Kidney epithelial cell (primary cell): ENCODE measurements at regions not wholly inside any gene's neighbourhood (a gene's known extent, or its start where the extent isn't known, plus 50 kb on each side); places are given as distances from the start of the nearest gene placed in this dataset.

Experiments
- DNase-seq: peaks from one replicate; pipeline ENCODE4 v3.0.0-alpha.2; 2010; ENCODE audit warnings: low read depth
- H3K27me3 ChIP-seq: 2 replicates; pipeline ENCODE4 v1.6.0; 2011; ENCODE audit warnings: low read length; ENCODE audit not compliant: control insufficient read depth, insufficient read depth
- H3K36me3 ChIP-seq: 2 replicates; pipeline ENCODE4 v1.5.1; 2011; ENCODE audit warnings: low read length; ENCODE audit not compliant: control insufficient read depth, insufficient read depth
- H3K4me3 ChIP-seq: 2 replicates; pipeline ENCODE4 v1.5.1; 2011; ENCODE audit warnings: low read depth, mild to moderate bottlenecking, control low read depth, low read length
- CTCF ChIP-seq: IDR thresholded peaks from 2 replicates; pipeline ENCODE4 v1.5.1; 2011; ENCODE audit warnings: mild to moderate bottlenecking, moderate library complexity, low read length, control low read depth, inconsistent platforms; ENCODE audit not compliant: insufficient read depth, poor library complexity, severe bottlenecking

GRCh38 chr3:82085851-82086475 is 324.5 kb upstream of the GBE1 start:
- no peak overlapping the region for H3K4me3 ChIP-seq
- no peak for DNase-seq
- no peak for TF ChIP-seq CTCF
- H3K27me3 ChIP-seq = no peaks in the 10 kb centered on the region
- no peaks in the 10 kb centered on the region for H3K36me3 ChIP-seq

GRCh38 chr3:82085356-82085755 is 323.9 kb upstream of the GBE1 start:
- DNase-seq = no peak
- no peaks in the 10 kb centered on the region for H3K36me3 ChIP-seq
- no peak for TF ChIP-seq CTCF

GRCh38 chr3:82084824-82085223 is 323.4 kb upstream of the GBE1 start:
- Histone ChIP-seq H3K4me3 (no peak overlapping the region), H3K27me3 (no peaks in the 10 kb centered on the region), H3K36me3 (no peaks in the 10 kb centered on the region)
- TF ChIP-seq CTCF = no peak
- no peak for DNase-seq

More at GRCh38 chr3:82085356-82085755, 323.9 kb upstream of the GBE1 start:
- no peaks in the 10 kb centered on the region for H3K27me3 ChIP-seq
- no peak overlapping the region for H3K4me3 ChIP-seq

GRCh38 chr3:82082796-82083195 is 321.4 kb upstream of the GBE1 start:
- Histone ChIP-seq H3K27me3 (no peaks in the 10 kb centered on the region), H3K36me3 (no peaks in the 10 kb centered on the region), H3K4me3 (no peak overlapping the region)
- no peak for TF ChIP-seq CTCF
- no peak for DNase-seq

GRCh38 chr3:82081351-82081750 is 319.9 kb upstream of the GBE1 start:
- no peak for DNase-seq
- H3K4me3 ChIP-seq = no peak overlapping the region
- no peaks in the 10 kb centered on the region for H3K27me3 ChIP-seq
- H3K36me3 ChIP-seq = no peaks in the 10 kb centered on the region
- no peak for TF ChIP-seq CTCF

DNA sequence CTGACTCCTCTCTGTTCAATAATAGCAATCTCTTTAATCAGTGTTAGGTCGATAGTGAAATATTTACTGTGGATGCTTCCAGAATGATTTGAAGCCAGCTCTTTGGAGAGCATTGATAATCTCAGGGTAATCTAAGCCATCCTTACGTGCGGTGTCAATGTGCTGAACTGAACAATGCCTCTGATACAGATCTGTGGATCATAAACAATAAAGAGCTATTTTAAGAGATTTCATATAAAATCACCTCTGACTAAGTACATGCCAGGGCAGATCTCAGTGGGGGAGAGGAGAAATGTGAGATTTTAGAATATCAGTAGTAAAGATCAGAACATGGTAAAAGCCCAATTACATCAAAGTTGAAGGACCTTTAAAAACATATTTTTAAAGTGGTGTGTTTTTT is 319.3 kb upstream of the GBE1 start:
- TF ChIP-seq CTCF = no peak

More for the DNA sequence above, 319.3 kb upstream of the GBE1 start:
- no peak overlapping the region for H3K4me3 ChIP-seq
- no peak for DNase-seq
- no peaks in the 10 kb centered on the region for H3K36me3 ChIP-seq
- no peaks in the 10 kb centered on the region for H3K27me3 ChIP-seq
